ENCODE measurements at regions not wholly inside any gene's neighbourhood (a gene's known extent, or its start where the extent isn't known, plus 50 kb on each side); places are given as distances from the start of the nearest gene placed in this dataset.

DNA sequence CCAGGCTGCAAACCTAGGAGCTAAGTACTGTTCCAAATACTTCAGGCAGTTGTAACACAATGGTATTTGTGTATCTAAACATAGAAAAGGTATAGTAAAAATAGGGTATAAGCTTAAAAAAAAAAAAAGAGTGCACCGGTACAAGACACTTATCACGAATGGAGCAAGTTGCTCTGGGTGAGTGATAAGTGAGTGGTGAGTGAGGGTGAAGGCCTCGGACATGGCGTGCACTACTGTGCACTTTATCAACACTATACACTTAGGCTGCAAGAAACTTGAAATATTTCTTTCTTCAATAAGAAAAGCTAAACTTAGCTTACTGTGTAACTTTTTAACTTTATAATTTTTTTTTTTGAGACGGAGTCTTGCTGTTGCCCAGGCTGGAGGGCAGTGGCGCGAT is 159.5 kb upstream of the PDE10A start:
- ChIA-PET POLR2A (no interaction called here), CTCF (interaction anchor here (0.5 kb wide), 1 partner anchor 269 kb away, joined by 3 read pairs; no protein-coding TSS in a partner anchor)
- TF ChIP-seq CTCF (IDR thresholded peaks at IDR 0.05; ENCODE audit: insufficient read depth, low read depth, low read length): no peak
- H3K27me3 ChIP-seq (ENCODE audit: control insufficient read depth, insufficient read depth, low read length): no peaks in the 10 kb centered on the region
- no peaks in the 10 kb centered on the region for H3K36me3 ChIP-seq (ENCODE audit: control insufficient read depth, insufficient read depth, low read length)
- H3K4me3 ChIP-seq (ENCODE audit: low read depth, low read length): no peak overlapping the region
- DNase-seq (ENCODE audit: low read depth): no peak

DNA sequence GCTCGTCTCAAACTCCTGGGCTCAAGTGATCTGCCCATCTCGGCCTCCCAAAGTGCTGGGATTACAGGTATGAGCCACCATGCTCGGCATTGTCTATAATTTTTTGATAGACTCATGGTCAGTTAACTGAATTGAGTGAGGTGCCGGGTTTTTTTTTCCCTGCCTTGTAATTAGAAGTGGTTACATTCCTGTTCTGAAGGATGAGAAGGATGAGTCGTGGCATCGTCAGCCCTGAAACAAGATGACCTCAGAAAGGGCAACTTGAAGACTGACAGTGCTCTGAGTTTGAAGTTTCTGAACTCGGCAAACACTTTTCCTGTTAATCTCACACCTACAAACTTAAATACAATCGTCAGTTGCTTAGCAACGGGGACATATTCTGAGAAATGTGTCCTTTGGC is 158.7 kb upstream of the PDE10A start:
- Histone ChIP-seq H3K36me3 (ENCODE audit: control insufficient read depth, insufficient read depth, low read length) (no peaks in the 10 kb centered on the region), H3K27me3 (ENCODE audit: control insufficient read depth, insufficient read depth, low read length) (no peaks in the 10 kb centered on the region), H3K4me3 (ENCODE audit: low read depth, low read length) (no peak overlapping the region)
- POLR2A ChIA-PET: no interaction called here
- no peak for TF ChIP-seq CTCF (IDR thresholded peaks at IDR 0.05; ENCODE audit: insufficient read depth, low read depth, low read length)
- CTCF ChIA-PET: no interaction called here
- no peak for DNase-seq (ENCODE audit: low read depth)

GRCh38 chr6:165820934-165821333 is 157.9 kb upstream of the PDE10A start:
- POLR2A ChIA-PET: no interaction called here

GRCh38 chr6:165820407-165820806 is 157.4 kb upstream of the PDE10A start:
- no peak for DNase-seq (ENCODE audit: low read depth)
- CTCF ChIA-PET: no interaction called here
- no peak for TF ChIP-seq CTCF (IDR thresholded peaks at IDR 0.05; ENCODE audit: insufficient read depth, low read depth, low read length)

More at GRCh38 chr6:165820934-165821333, 157.9 kb upstream of the PDE10A start:
- Histone ChIP-seq H3K27me3 (ENCODE audit: control insufficient read depth, insufficient read depth, low read length) (no peaks in the 10 kb centered on the region), H3K4me3 (ENCODE audit: low read depth, low read length) (no peak overlapping the region), H3K36me3 (ENCODE audit: control insufficient read depth, insufficient read depth, low read length) (no peaks in the 10 kb centered on the region)
- TF ChIP-seq CTCF (IDR thresholded peaks at IDR 0.05; ENCODE audit: insufficient read depth, low read depth, low read length): no peak
- CTCF ChIA-PET: no interaction called here
- no peak for DNase-seq (ENCODE audit: low read depth)

DNA sequence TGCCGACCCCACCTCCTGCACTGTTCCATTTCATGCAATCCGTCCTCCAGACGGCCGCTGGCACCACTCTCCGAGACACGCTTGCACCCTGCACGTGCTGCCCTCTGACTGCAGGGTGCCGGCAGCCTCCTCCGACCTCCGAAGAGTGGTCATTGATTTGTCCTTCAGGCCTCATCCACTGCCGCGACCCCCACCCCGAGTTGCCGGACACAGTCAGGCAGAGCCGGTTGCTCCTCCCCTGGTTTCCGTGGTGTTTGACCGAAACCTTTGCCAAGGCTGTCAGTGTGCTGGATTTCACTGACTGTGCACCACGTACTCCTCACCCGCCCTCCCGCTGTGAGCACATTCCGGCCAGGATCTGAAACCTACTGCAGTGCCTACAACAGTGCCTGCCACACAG is 156.4 kb upstream of the PDE10A start:
- no peaks in the 10 kb centered on the region for H3K36me3 ChIP-seq (ENCODE audit: control insufficient read depth, insufficient read depth, low read length)
- no peak for TF ChIP-seq CTCF (IDR thresholded peaks at IDR 0.05; ENCODE audit: insufficient read depth, low read depth, low read length)
- no peak for DNase-seq (ENCODE audit: low read depth)
- no peaks in the 10 kb centered on the region for H3K27me3 ChIP-seq (ENCODE audit: control insufficient read depth, insufficient read depth, low read length)
- ChIA-PET CTCF (no interaction called here), POLR2A (no interaction called here)
- H3K4me3 ChIP-seq (ENCODE audit: low read depth, low read length): no peak overlapping the region

More at GRCh38 chr6:165820407-165820806, 157.4 kb upstream of the PDE10A start:
- Histone ChIP-seq H3K36me3 (ENCODE audit: control insufficient read depth, insufficient read depth, low read length) (no peaks in the 10 kb centered on the region), H3K27me3 (ENCODE audit: control insufficient read depth, insufficient read depth, low read length) (no peaks in the 10 kb centered on the region), H3K4me3 (ENCODE audit: low read depth, low read length) (no peak overlapping the region)
- POLR2A ChIA-PET: no interaction called here
